Activated T-cell treated with anti-CD3 and anti-CD28 coated beads for 4 hours (primary cell): ENCODE measurements at regions not wholly inside any gene's neighbourhood (a gene's known extent, or its start where the extent isn't known, plus 50 kb on each side); places are given as distances from the start of the nearest gene placed in this dataset.

ENCODE experiments used
- DNase-seq: peaks from one replicate; pipeline ENCODE4 v3.0.0-alpha.2; 2020

- no peak for DNase-seq
These were observed 97.0 kb upstream of the PAPOLG start for GRCh38 chr2:60659026-60659425.

- no peak for DNase-seq
These were observed 94.9 kb upstream of the PAPOLG start for GRCh38 chr2:60661073-60661738.

- DNase-seq = no peak
These were observed 93.3 kb upstream of the PAPOLG start for GRCh38 chr2:60662781-60663180.

- no peak for DNase-seq
These were observed 84.1 kb upstream of the PAPOLG start for GRCh38 chr2:60671966-60672365.

GRCh38 chr2:60674524-60675165 lies 81.4 kb upstream of the PAPOLG start:
- peak; percentile 73 for DNase-seq

- DNase-seq = no peak
These were observed 80.8 kb upstream of the PAPOLG start for GRCh38 chr2:60675301-60675700.

GRCh38 chr2:60676706-60677330 lies 79.2 kb upstream of the PAPOLG start:
- DNase-seq = no peak

- DNase-seq = no peak
These were observed 78.7 kb upstream of the PAPOLG start for GRCh38 chr2:60677356-60677755.

GRCh38 chr2:60678551-60678950 lies 77.5 kb upstream of the PAPOLG start:
- DNase-seq = no peak

GRCh38 chr2:60679036-60679780 lies 76.9 kb upstream of the PAPOLG start:
- no peak for DNase-seq

GRCh38 chr2:60693551-60693950 lies 62.5 kb upstream of the PAPOLG start:
- no peak for DNase-seq

- DNase-seq = no peak
These were observed 60.3 kb upstream of the PAPOLG start for GRCh38 chr2:60695793-60696192.

GRCh38 chr2:60699617-60700016 lies 56.5 kb upstream of the PAPOLG start:
- DNase-seq = no peak

- DNase-seq = no peak
These were observed 50.0 kb upstream of the PAPOLG start for GRCh38 chr2:60706021-60706420.
